ENCODE measurements at regions not wholly inside any gene's neighbourhood (a gene's known extent, or its start where the extent isn't known, plus 50 kb on each side); places are given as distances from the start of the nearest gene placed in this dataset.

- no peak for TF ChIP-seq POLR2A (IDR thresholded peaks at IDR 0.05)
- no peak for TF ChIP-seq CTCF (IDR thresholded peaks at IDR 0.05 in 4 of 5, conservative IDR thresholded peaks at IDR 0.05 in 1 of 5)
- ATAC-seq (no peak), DNase-seq (no peak)
- no peaks in the 10 kb centered on the region for H3K27me3 ChIP-seq
- intact Hi-C loops (cut with DNase I; ENCODE audit: low total_unique reads) (no loop called here), in situ Hi-C loops (cut with MboI; ENCODE audit: low sequenced_read_pairs in 4 of 4) (no loop called here)
- H3K27ac ChIP-seq, result no peak overlapping the region
- no peak overlapping the region for H3K4me3 ChIP-seq
- H3K9me3 ChIP-seq, result no peaks in the 10 kb centered on the region
- no peaks in the 10 kb centered on the region for H3K36me3 ChIP-seq
- H3K4me1 ChIP-seq, result no peaks in the 10 kb centered on the region
Measured at GRCh38 chr13:84655677-84656076, 773.4 kb upstream of the SLITRK1 start.

- Histone ChIP-seq H3K4me3 (no peak overlapping the region), H3K4me1 (no peaks in the 10 kb centered on the region), H3K27me3 (no peaks in the 10 kb centered on the region), H3K36me3 (no peaks in the 10 kb centered on the region), H3K9me3 (no peaks in the 10 kb centered on the region), H3K27ac (no peak overlapping the region)
- TF ChIP-seq POLR2A (IDR thresholded peaks at IDR 0.05), result no peak
- TF ChIP-seq CTCF (IDR thresholded peaks at IDR 0.05 in 4 of 5, conservative IDR thresholded peaks at IDR 0.05 in 1 of 5), result no peak
- in situ Hi-C loops (cut with MboI; ENCODE audit: low sequenced_read_pairs in 4 of 4), result no loop called here
- no peak for DNase-seq
- intact Hi-C loops (cut with DNase I; ENCODE audit: low total_unique reads), result no loop called here
- ATAC-seq, result no peak
Measured at GRCh38 chr13:84654654-84655275, 772.5 kb upstream of the SLITRK1 start.

- H3K27me3 ChIP-seq, result no peaks in the 10 kb centered on the region
- ATAC-seq (no peak), DNase-seq (no peak)
- intact Hi-C loops (cut with DNase I; ENCODE audit: low total_unique reads), result no loop called here
- no peak overlapping the region for H3K4me3 ChIP-seq
- no peak for TF ChIP-seq CTCF (IDR thresholded peaks at IDR 0.05 in 4 of 5, conservative IDR thresholded peaks at IDR 0.05 in 1 of 5)
- no peak for TF ChIP-seq POLR2A (IDR thresholded peaks at IDR 0.05)
- in situ Hi-C loops (cut with MboI; ENCODE audit: low sequenced_read_pairs in 4 of 4), result no loop called here
- H3K4me1 ChIP-seq, result no peaks in the 10 kb centered on the region
- H3K36me3 ChIP-seq, result no peaks in the 10 kb centered on the region
- H3K27ac ChIP-seq, result no peak overlapping the region
- no peaks in the 10 kb centered on the region for H3K9me3 ChIP-seq
Measured at GRCh38 chr13:84653915-84654534, 771.8 kb upstream of the SLITRK1 start.

DNA sequence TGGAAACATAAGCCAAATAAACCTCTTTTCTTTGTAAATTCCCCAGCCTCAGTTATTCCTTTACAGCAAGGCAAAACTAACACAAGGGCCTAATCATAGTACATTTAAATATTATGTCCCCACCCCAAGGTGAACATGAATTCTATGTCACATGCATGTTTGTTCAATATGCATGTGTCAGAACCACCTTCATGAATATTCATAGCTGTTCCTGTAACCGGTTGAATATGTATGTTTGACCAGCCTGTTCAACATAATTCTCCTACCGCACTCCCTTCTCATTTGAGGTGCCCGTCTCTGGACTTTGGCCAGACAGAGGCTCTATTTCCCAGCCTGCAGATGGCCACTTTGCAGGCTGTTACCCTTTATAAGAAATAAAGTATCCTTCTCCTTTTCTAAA, 769.4 kb upstream of the SLITRK1 start:
- in situ Hi-C loops (cut with MboI; ENCODE audit: low sequenced_read_pairs in 4 of 4) (no loop called here), intact Hi-C loops (cut with DNase I; ENCODE audit: low total_unique reads) (no loop called here)
- ATAC-seq (no peak), DNase-seq (no peak)
- H3K36me3 ChIP-seq, result no peaks in the 10 kb centered on the region
- H3K27me3 ChIP-seq, result no peaks in the 10 kb centered on the region
- no peak overlapping the region for H3K4me3 ChIP-seq
- no peak for TF ChIP-seq POLR2A (IDR thresholded peaks at IDR 0.05)
- no peak for TF ChIP-seq CTCF (IDR thresholded peaks at IDR 0.05 in 4 of 5, conservative IDR thresholded peaks at IDR 0.05 in 1 of 5)
- H3K27ac ChIP-seq, result no peak overlapping the region
- H3K9me3 ChIP-seq, result no peaks in the 10 kb centered on the region
- H3K4me1 ChIP-seq, result no peaks in the 10 kb centered on the region

- TF ChIP-seq POLR2A (IDR thresholded peaks at IDR 0.05), result no peak
- TF ChIP-seq CTCF (IDR thresholded peaks at IDR 0.05 in 4 of 5, conservative IDR thresholded peaks at IDR 0.05 in 1 of 5), result no peak
- intact Hi-C loops (cut with DNase I; ENCODE audit: low total_unique reads), result no loop called here
- in situ Hi-C loops (cut with MboI; ENCODE audit: low sequenced_read_pairs in 4 of 4), result no loop called here
- DNase-seq (no peak), ATAC-seq (no peak)
- Histone ChIP-seq H3K36me3 (no peaks in the 10 kb centered on the region), H3K4me1 (no peaks in the 10 kb centered on the region), H3K27me3 (no peaks in the 10 kb centered on the region), H3K4me3 (no peak overlapping the region), H3K27ac (no peak overlapping the region), H3K9me3 (no peaks in the 10 kb centered on the region)
Measured at GRCh38 chr13:84651288-84651687, 769.0 kb upstream of the SLITRK1 start.
